Globus pallidus (tissue), 1 donor: ENCODE measurements at regions not wholly inside any gene's neighbourhood (a gene's known extent, or its start where the extent isn't known, plus 50 kb on each side); places are given as distances from the start of the nearest gene placed in this dataset.
"Not testable (repeated sequence)": the region's sequence is repeated elsewhere in the genome, so short reads cannot be mapped to it uniquely, and the experiment has no call there.

ENCODE experiments used
- DNase-seq: peaks from one replicate; pipeline ENCODE4 v3.0.0-alpha.2; 2015; ENCODE audit warnings: low spot score

GRCh38 chr1:96596226-96596922, 125.2 kb upstream of the PTBP2 start:
- DNase-seq, result no peak

- DNase-seq, result no peak
Observed at GRCh38 chr1:96597218-96597617, 124.4 kb upstream of the PTBP2 start.

GRCh38 chr1:96598416-96599168, 123.0 kb upstream of the PTBP2 start:
- DNase-seq, result peak; percentile 92

- DNase-seq, result not testable (repeated sequence)
Observed at GRCh38 chr1:96604620-96605019, 117.0 kb upstream of the PTBP2 start.

- DNase-seq, result not testable (repeated sequence)
Observed at GRCh38 chr1:96617375-96617774, 104.2 kb upstream of the PTBP2 start.

GRCh38 chr1:96632045-96632664, 89.4 kb upstream of the PTBP2 start:
- DNase-seq, result peak; percentile 11

GRCh38 chr1:96633695-96634094, 87.9 kb upstream of the PTBP2 start:
- no peak for DNase-seq

GRCh38 chr1:96634883-96635282, 86.7 kb upstream of the PTBP2 start:
- no peak for DNase-seq

- no peak for DNase-seq
Observed at GRCh38 chr1:96641282-96641681, 80.3 kb upstream of the PTBP2 start.

- no peak for DNase-seq
Observed at GRCh38 chr1:96643519-96643918, 78.1 kb upstream of the PTBP2 start.

- DNase-seq, result no peak
Observed at GRCh38 chr1:96649301-96649700, 72.3 kb upstream of the PTBP2 start.

- DNase-seq, result no peak
Observed at GRCh38 chr1:96651517-96651916, 70.1 kb upstream of the PTBP2 start.

GRCh38 chr1:96660051-96660450, 61.5 kb upstream of the PTBP2 start:
- no peak for DNase-seq

- no peak for DNase-seq
Observed at GRCh38 chr1:96660503-96660902, 61.1 kb upstream of the PTBP2 start.
